ENCODE measurements at regions not wholly inside any gene's neighbourhood (a gene's known extent, or its start where the extent isn't known, plus 50 kb on each side); places are given as distances from the start of the nearest gene placed in this dataset.
"Not testable (repeated sequence)": the region's sequence is repeated elsewhere in the genome, so short reads cannot be mapped to it uniquely, and the experiment has no call there.

DNA sequence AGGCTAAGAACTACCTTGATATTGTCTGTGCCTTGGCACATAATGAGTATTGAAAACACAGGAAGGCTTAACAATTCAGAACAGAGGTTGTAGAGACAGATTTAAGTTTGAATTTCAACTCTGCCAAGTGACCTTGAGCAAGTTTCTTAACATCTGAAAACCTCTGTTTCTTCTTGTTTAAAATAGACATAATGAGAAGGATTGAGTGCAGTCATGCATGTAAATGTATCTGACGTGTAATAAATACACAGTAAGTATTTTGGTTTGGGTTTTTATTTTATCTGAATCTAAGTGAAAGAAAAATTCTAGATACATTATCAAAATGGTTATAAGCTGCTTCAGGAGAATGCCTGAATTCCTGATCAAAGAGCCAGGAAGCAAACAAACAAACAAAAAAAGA, 111.9 kb downstream of the ANXA5 start:
- TF ChIP-seq, protein P1, sequence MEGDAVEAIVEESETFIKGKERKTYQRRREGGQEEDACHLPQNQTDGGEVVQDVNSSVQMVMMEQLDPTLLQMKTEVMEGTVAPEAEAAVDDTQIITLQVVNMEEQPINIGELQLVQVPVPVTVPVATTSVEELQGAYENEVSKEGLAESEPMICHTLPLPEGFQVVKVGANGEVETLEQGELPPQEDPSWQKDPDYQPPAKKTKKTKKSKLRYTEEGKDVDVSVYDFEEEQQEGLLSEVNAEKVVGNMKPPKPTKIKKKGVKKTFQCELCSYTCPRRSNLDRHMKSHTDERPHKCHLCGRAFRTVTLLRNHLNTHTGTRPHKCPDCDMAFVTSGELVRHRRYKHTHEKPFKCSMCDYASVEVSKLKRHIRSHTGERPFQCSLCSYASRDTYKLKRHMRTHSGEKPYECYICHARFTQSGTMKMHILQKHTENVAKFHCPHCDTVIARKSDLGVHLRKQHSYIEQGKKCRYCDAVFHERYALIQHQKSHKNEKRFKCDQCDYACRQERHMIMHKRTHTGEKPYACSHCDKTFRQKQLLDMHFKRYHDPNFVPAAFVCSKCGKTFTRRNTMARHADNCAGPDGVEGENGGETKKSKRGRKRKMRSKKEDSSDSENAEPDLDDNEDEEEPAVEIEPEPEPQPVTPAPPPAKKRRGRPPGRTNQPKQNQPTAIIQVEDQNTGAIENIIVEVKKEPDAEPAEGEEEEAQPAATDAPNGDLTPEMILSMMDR (IDR thresholded peaks at IDR 0.05; ENCODE audit: borderline replicate concordance, control extremely low read depth, extremely low read depth, insufficient read depth, missing control alignments) = no peak
- DNase-seq (ENCODE audit: low spot score) = no peak
- in situ Hi-C loops (cut with MboI; ENCODE audit: low sequenced_read_pairs, unreplicated experiment) = no loop called here

DNA sequence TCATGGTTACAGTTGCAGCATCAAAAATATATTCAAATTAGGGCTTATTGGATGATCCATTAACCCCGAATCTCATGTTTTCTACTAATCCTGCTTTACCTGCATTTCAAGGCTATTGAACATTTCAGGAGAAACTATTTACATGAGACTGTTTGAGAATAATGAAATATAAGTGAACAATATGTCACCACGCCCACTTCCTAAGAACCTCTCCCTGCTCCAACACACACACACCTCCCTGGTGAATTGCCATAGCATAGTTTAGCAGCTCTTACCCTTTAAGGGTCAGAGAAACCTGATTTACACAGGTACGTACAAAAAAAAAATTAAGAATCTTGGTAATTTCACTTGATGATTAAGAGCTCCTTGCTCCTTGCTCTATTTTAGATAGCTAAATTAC, 113.4 kb downstream of the ANXA5 start:
- DNase-seq (ENCODE audit: low spot score) = no peak
- TF ChIP-seq, protein P1 (IDR thresholded peaks at IDR 0.05; ENCODE audit: borderline replicate concordance, control extremely low read depth, extremely low read depth, insufficient read depth, missing control alignments) = no peak

DNA sequence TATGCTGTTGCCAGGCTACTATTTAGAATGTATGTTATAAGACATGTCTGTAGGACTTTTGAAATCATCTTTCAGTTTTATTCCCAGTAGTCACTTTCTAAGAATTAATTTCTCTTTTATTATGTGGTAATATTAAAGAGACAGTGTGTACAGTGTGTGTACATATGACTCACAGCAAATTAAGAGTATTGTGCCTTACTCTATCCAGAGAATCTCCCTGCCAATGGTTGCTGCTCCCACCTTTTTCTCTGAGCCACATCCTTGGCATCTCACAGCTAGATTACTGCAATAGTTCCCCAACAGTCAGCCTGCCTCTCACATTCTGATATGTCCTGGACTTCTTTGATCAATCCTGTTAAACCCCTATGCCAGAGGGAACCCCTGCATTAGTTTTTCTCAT, 114.5 kb downstream of the ANXA5 start:
- TF ChIP-seq, protein P1 (IDR thresholded peaks at IDR 0.05; ENCODE audit: borderline replicate concordance, control extremely low read depth, extremely low read depth, insufficient read depth, missing control alignments) = no peak
- in situ Hi-C loops (cut with MboI; ENCODE audit: low sequenced_read_pairs, unreplicated experiment) = no loop called here
- DNase-seq (ENCODE audit: low spot score) = no peak

More for the DNA sequence above, 113.4 kb downstream of the ANXA5 start:
- in situ Hi-C loops (cut with MboI; ENCODE audit: low sequenced_read_pairs, unreplicated experiment) = no loop called here

DNA sequence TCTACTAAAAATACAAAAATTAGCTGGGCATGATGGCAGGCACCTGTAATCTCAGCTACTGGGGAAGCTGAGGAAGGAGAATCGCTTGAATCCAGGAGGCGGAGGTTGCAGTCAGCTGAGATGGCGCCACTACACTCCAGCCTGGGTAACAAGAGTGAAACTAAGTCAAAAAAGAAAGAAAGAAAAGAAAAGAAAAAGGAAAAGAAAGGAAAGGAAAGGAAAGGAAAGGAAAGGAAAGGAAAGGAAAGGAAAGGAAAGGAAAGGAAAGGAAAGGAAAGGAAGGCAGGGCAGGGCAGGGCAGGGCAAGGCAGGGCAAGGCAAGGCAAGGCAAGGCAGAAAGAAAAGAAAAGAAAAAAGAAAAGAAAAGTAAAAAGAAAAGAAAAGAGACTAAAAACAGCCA, 121.4 kb downstream of the ANXA5 start:
- in situ Hi-C loops (cut with MboI; ENCODE audit: low sequenced_read_pairs, unreplicated experiment); DNase-seq (ENCODE audit: low spot score): not testable (repeated sequence)

DNA sequence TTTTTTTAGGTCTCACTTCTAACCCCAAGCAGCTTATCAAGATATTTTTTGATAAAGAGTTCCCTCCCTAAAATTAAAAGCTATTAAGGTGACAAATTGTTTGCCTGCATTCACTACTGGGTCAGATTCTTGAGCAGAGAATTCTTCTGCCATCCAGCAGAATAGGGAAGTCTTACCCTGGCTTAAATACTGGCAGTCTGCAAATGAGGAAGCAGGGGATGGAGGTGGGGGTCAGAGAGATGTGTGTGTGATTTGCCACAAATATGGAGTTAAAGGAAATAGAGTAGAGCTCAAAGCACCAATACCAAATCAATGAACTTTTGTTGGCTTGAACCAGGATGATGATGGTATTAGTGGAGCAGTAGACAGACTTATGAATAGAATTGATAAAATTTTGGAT, 122.2 kb downstream of the ANXA5 start:
- TF ChIP-seq, protein P1 (IDR thresholded peaks at IDR 0.05; ENCODE audit: borderline replicate concordance, control extremely low read depth, extremely low read depth, insufficient read depth, missing control alignments) = no peak
- DNase-seq (ENCODE audit: low spot score) = no peak
- in situ Hi-C loops (cut with MboI; ENCODE audit: low sequenced_read_pairs, unreplicated experiment) = no loop called here

DNA sequence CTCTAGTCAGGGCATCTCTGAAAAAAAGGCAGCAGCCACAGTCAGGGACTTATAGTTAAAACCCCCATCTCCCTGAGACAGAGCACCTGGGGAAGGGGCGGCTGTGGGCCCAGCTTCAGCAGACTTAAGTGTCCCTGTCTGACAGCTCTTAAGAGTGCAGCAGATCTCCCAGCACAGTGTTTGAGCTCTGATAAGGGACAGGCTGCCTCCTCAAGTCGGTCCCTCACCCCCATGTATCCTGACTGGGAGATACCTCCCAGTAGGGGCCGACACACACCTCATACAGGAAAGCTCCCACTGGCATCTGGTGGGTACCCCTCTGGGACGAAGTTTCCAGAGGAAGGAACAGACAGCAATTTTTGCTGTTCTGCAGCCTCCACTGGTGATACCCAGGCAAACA, 129.0 kb downstream of the ANXA5 start:
- TF ChIP-seq, protein P1 (IDR thresholded peaks at IDR 0.05; ENCODE audit: borderline replicate concordance, control extremely low read depth, extremely low read depth, insufficient read depth, missing control alignments) = no peak
- in situ Hi-C loops (cut with MboI; ENCODE audit: low sequenced_read_pairs, unreplicated experiment) = no loop called here
- DNase-seq (ENCODE audit: low spot score) = no peak

DNA sequence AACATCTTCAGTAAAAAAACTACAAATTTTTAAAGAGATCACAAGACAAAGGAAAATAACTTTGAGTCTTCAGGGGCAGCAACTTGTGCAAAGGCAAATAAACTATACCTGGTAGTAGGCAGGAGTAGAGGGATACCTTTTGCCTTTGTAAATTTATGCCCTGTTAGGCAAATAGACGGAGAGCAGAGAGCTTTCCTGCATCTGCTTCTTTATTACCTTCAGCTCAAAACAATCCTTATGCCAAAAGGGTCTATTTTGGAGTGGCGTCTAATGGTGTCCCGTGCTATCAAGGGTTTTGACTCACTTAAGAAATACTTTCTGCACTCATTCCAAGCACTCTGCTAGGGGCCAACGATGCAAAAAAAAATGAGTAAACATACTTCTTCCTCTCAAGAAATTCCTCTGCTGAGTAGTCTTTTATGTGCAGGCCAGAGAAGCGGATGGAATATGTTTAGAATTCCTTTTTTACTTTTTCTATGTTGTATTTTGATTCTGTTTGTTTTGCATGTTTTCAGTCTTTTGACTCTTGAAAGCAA, 131.9 kb downstream of the ANXA5 start:
- DNase-seq (ENCODE audit: low spot score) = no peak
- in situ Hi-C loops (cut with MboI; ENCODE audit: low sequenced_read_pairs, unreplicated experiment) = no loop called here

More for the DNA sequence above, 131.9 kb downstream of the ANXA5 start:
- TF ChIP-seq, protein P1 (IDR thresholded peaks at IDR 0.05; ENCODE audit: borderline replicate concordance, control extremely low read depth, extremely low read depth, insufficient read depth, missing control alignments) = no peak

Measured in GM13976 (cell line).